HepG2 (cell line): ENCODE measurements at regions not wholly inside any gene's neighbourhood (a gene's known extent, or its start where the extent isn't known, plus 50 kb on each side); places are given as distances from the start of the nearest gene placed in this dataset.

ENCODE experiments used
- ATAC-seq: fragments of 200-7000 bp; cut with Tn5 transposase; 3 replicates; pipeline ENCODE4 v1.9.1; 2020; ENCODE audit warnings: mild to moderate bottlenecking, moderate library complexity
- BruUV-seq: library from RNA; stranded (reverse); fragments of 400-500 nt; replicated peaks from 2 replicates; lab custom pipeline; 2021; lab: Mats Ljungman, UMichigan
- CTCF ChIA-PET: fragments of 300-600 bp; formaldehyde crosslinking; extraction: SDS; loops from one replicate; lab custom pipeline; 2021; ENCODE audit warnings: low total read pairs, inconsistent platforms, low intra/inter-chr PET ratio; lab: Yijun Ruan, JAX
- POLR2A ChIA-PET: fragments of 350-600 bp; sonication (Branson Sonifier 250); formaldehyde crosslinking; loops from one replicate; lab custom pipeline; 2020; ENCODE audit warnings: antibody characterized with exemption, inconsistent platforms; lab: Yijun Ruan, JAX
- DNase-seq: peaks from one replicate; pipeline ENCODE4 v3.0.0-alpha.2; 2015; ENCODE audit warnings: low spot score
- FAIRE-seq: peaks from 3 replicates; lab custom pipeline; 2011; peaks lifted over from hg19 to GRCh38; lab: Jason Lieb, UNC
- H2AFZ ChIP-seq: one replicate; pipeline ENCODE4 v1.6.1; 2011; ENCODE audit warnings: low read length, inconsistent platforms
- H3K27ac ChIP-seq: fragments of 300-600 bp; 3 replicates; pipeline ENCODE4 v1.8.0; 2011; ENCODE audit warnings: mixed run types, mild to moderate bottlenecking, mixed read lengths, low read length, inconsistent platforms; ENCODE audit not compliant: insufficient read depth; ENCODE audit errors: extremely low read length
- H3K27me3 ChIP-seq, 2 experiments: fragments of 200-600 bp in 1 of 2; 2 replicates in 1 of 2; 3 replicates in 1 of 2; pipeline versions ENCODE4 v1.6.0 to v1.8.0; 2011; ENCODE audit warnings: low read length in 2 of 2, mild to moderate bottlenecking in 2 of 2, moderate library complexity in 2 of 2, inconsistent platforms in 1 of 2; ENCODE audit not compliant: insufficient read depth in 2 of 2, control insufficient read depth in 1 of 2
- H3K36me3 ChIP-seq, 2 experiments: fragments of 200-600 bp in 1 of 2; replicated peaks in 1 of 2; 2 replicates in 1 of 2; 3 replicates in 1 of 2; pipeline versions ENCODE4 v1.5.1 to v1.8.0; 2011; ENCODE audit warnings: low read length in 2 of 2, inconsistent platforms in 1 of 2; ENCODE audit not compliant: insufficient read depth in 2 of 2, control insufficient read depth in 1 of 2
- H3K4me1 ChIP-seq: 2 replicates; pipeline ENCODE4 v1.5.1; 2012; ENCODE audit warnings: low read length, inconsistent platforms; ENCODE audit not compliant: insufficient read depth
- H3K4me2 ChIP-seq: 2 replicates; pipeline ENCODE4 v1.6.0; 2011; ENCODE audit warnings: low read depth, low read length, inconsistent platforms
- H3K4me3 ChIP-seq, 3 experiments: fragments of 200-600 bp in 1 of 3; sonication (generic), shearing (Covaris generic) in 1 of 3; replicated peaks in 1 of 3; 2 replicates each; pipeline ENCODE4 v1.5.1; 2011 to 2016; ENCODE audit warnings: low read length in 3 of 3, inconsistent platforms in 2 of 3, low read depth in 2 of 3, mild to moderate bottlenecking in 2 of 3, control low read depth in 1 of 3, mixed read lengths in 1 of 3; ENCODE audit not compliant: insufficient read depth in 1 of 3
- H3K79me2 ChIP-seq: one replicate; pipeline ENCODE4 v1.6.1; 2011; ENCODE audit warnings: low read length, inconsistent platforms; ENCODE audit not compliant: insufficient read depth
- H3K9ac ChIP-seq: 2 replicates; pipeline ENCODE4 v1.6.0; 2011; ENCODE audit warnings: mild to moderate bottlenecking, low read depth, low read length, inconsistent platforms; ENCODE audit not compliant: insufficient read depth
- H3K9me3 ChIP-seq: 2 replicates; pipeline ENCODE4 v1.5.1; 2012; ENCODE audit warnings: mild to moderate bottlenecking, low read length
- H4K20me1 ChIP-seq: 2 replicates; pipeline ENCODE4 v1.6.0; 2011; ENCODE audit warnings: inconsistent platforms, mild to moderate bottlenecking, low read length, moderate library complexity; ENCODE audit not compliant: insufficient read depth
- CREBL2 ChIP-seq: sonication (generic); formaldehyde crosslinking; IDR thresholded peaks from 2 replicates; pipeline ENCODE4 v1.8.1; 2023; ENCODE audit warnings: missing genetic modification reagents, mild to moderate bottlenecking, borderline replicate concordance
- ESRRA ChIP-seq: sonication (generic); formaldehyde crosslinking; IDR thresholded peaks from 2 replicates; pipeline ENCODE4 v1.5.1; 2020; ENCODE audit warnings: mild to moderate bottlenecking, low read depth, missing genetic modification reagents
- HMG20A ChIP-seq: IDR thresholded peaks from 2 replicates; pipeline ENCODE4 v1.6.1; 2016; ENCODE audit warnings: borderline replicate concordance
- KDM1A ChIP-seq: IDR thresholded peaks from 2 replicates; pipeline ENCODE4 v1.6.1; 2016; ENCODE audit warnings: missing compliant biosample characterization
- MAFK ChIP-seq, 2 experiments: IDR thresholded peaks in 1 of 2; conservative IDR thresholded peaks in 1 of 2; 2 replicates each; pipeline ENCODE4 v1.6.1; 2011; ENCODE audit warnings: improper control_type of control experiment in 2 of 2, low read length in 2 of 2
- MXD3 ChIP-seq: IDR thresholded peaks from 2 replicates; pipeline ENCODE4 v1.6.1; 2016; ENCODE audit warnings: mild to moderate bottlenecking, missing biosample characterization, missing genetic modification reagents
- PREB ChIP-seq: sonication (generic); formaldehyde crosslinking; IDR thresholded peaks from 2 replicates; pipeline ENCODE4 v1.4.0; 2020; ENCODE audit warnings: missing genetic modification reagents
- RORA ChIP-seq: sonication (generic); formaldehyde crosslinking; IDR thresholded peaks from 2 replicates; pipeline ENCODE4 v1.5.0; 2020; ENCODE audit warnings: mild to moderate bottlenecking, missing genetic modification reagents, moderate library complexity
- THAP11 ChIP-seq: IDR thresholded peaks from 2 replicates; pipeline ENCODE4 v1.6.1; 2016; ENCODE audit warnings: missing biosample characterization, missing genetic modification reagents
- ZFP36L2 ChIP-seq: sonication (generic); formaldehyde crosslinking; IDR thresholded peaks from 2 replicates; pipeline ENCODE4 v1.4.0; 2020; ENCODE audit warnings: missing genetic modification reagents
- ZNF337 ChIP-seq: sonication (generic); formaldehyde crosslinking; IDR thresholded peaks from 2 replicates; pipeline ENCODE4 v1.5.1; 2020; ENCODE audit warnings: missing genetic modification reagents, low read depth, mild to moderate bottlenecking, borderline replicate concordance
- ZNF354B ChIP-seq: sonication (generic); formaldehyde crosslinking; IDR thresholded peaks from 2 replicates; pipeline ENCODE4 v1.8.0; 2022; ENCODE audit warnings: mild to moderate bottlenecking, missing genetic modification reagents
- ZNF709 ChIP-seq: sonication (generic); formaldehyde crosslinking; IDR thresholded peaks from 2 replicates; pipeline ENCODE4 v1.5.0; 2020; ENCODE audit warnings: mild to moderate bottlenecking, missing genetic modification reagents
- ZNF775 ChIP-seq: sonication (generic); formaldehyde crosslinking; IDR thresholded peaks from 2 replicates; pipeline ENCODE4 v1.4.0; 2020; ENCODE audit warnings: missing genetic modification reagents, mild to moderate bottlenecking, moderate library complexity, borderline replicate concordance
- ZNF788 ChIP-seq: sonication (generic); formaldehyde crosslinking; IDR thresholded peaks from 2 replicates; pipeline ENCODE4 v1.5.0; 2020; ENCODE audit warnings: mild to moderate bottlenecking, missing genetic modification reagents, borderline replicate concordance
- WGBS: methylation state at CpG from one replicate; pipeline ENCODE4 v1.1.6; 2017; ENCODE audit warnings: low lambda C conversion rate; 5-methylcytosine and 5-hydroxymethylcytosine counted together
- in situ Hi-C: cut with HindIII; loops from 2 replicates; pipeline ENCODE4 v1.10.0; 2017; ENCODE audit warnings: low pct_unique_long_range_greater_than_20kb; ENCODE audit not compliant: extremely low pct_ligation_motif_present
- intact Hi-C: fragments of 100-400 bp; cut with micrococcal nuclease; formaldehyde crosslinking; loops from one replicate; pipeline ENCODE4 v1.10.0; 2022; ENCODE audit not compliant: unreplicated experiment
- TF ChIP-seq, protein P1 (sequence below): sonication (generic); formaldehyde crosslinking; IDR thresholded peaks from 2 replicates; pipeline ENCODE4 v1.4.0; 2020; ENCODE audit warnings: mild to moderate bottlenecking, low read depth, missing genetic modification reagents
- TF ChIP-seq, protein P2 (sequence below): sonication (generic); formaldehyde crosslinking; IDR thresholded peaks from 2 replicates; pipeline ENCODE4 v1.5.1; 2020; ENCODE audit warnings: mild to moderate bottlenecking, missing genetic modification reagents, borderline replicate concordance

DNA sequence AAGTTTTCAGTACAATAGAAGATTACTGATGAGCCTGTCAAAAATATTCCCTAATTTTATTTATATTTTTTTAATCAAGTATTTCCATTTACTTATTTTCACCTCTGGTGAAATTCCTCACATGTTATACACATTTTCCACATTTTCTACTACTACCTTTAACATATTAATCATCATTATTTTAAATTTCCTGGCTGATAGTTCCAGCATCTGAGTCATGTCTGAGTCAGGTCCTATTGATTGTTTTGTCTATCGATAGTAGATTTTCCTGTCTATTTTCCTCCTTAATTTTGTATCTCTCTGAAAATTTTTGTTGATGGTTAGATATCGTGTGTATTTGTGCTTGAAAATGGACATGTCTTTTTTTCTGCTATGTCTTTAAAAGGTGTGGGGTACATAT lies 211.8 kb upstream of the DSEL start:
- POLR2A ChIA-PET = no interaction called here
- no peak for ATAC-seq
- Histone ChIP-seq H3K9ac (no peak overlapping the region), H3K4me3 (no peak overlapping the region), H3K9me3 (no peaks in the 10 kb centered on the region), H3K27ac (no peak overlapping the region), H3K4me1 (no peaks in the 10 kb centered on the region), H3K4me2 (no peak overlapping the region), H3K27me3 (no peaks in the 10 kb centered on the region), H2AFZ (no peak overlapping the region), H3K36me3 (no peaks in the 10 kb centered on the region), H4K20me1 (no peaks in the 10 kb centered on the region), H3K79me2 (no peaks in the 10 kb centered on the region)
- no TSS peak for BruUV-seq
- DNase-seq = no peak
- intact Hi-C loops (no loop called here), in situ Hi-C loops (no loop called here)
- FAIRE-seq = no peak
- CTCF ChIA-PET = no interaction called here
- 28% methylated on average over 2 of the region's 2 CpGs for whole genome bisulfite sequencing
- no peak for TF ChIP-seq CREBL2
- no peak for TF ChIP-seq ZNF337
- no peak for TF ChIP-seq ZNF709 (CRISPR knock-in tag)
- no peak for TF ChIP-seq ZFP36L2 (CRISPR knock-in tag)
- no peak for TF ChIP-seq ZNF354B (CRISPR knock-in tag)
- no peak for TF ChIP-seq ZNF775 (CRISPR knock-in tag)
- TF ChIP-seq MAFK (conservative IDR thresholded peaks at IDR 0.05 in 1 of 2, IDR thresholded peaks at IDR 0.05 in 1 of 2; ENCODE audit: low read length in 2 of 2) = no peak
- TF ChIP-seq RORA (CRISPR knock-in tag) = no peak
- TF ChIP-seq MXD3 (CRISPR knock-in tag) = no peak
- TF ChIP-seq HMG20A (CRISPR knock-in tag) = no peak
- TF ChIP-seq KDM1A (CRISPR knock-in tag) = no peak
- TF ChIP-seq, protein P1, sequence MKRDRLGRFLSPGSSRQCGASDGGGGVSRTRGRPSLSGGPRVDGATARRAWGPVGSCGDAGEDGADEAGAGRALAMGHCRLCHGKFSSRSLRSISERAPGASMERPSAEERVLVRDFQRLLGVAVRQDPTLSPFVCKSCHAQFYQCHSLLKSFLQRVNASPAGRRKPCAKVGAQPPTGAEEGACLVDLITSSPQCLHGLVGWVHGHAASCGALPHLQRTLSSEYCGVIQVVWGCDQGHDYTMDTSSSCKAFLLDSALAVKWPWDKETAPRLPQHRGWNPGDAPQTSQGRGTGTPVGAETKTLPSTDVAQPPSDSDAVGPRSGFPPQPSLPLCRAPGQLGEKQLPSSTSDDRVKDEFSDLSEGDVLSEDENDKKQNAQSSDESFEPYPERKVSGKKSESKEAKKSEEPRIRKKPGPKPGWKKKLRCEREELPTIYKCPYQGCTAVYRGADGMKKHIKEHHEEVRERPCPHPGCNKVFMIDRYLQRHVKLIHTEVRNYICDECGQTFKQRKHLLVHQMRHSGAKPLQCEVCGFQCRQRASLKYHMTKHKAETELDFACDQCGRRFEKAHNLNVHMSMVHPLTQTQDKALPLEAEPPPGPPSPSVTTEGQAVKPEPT = no peak
- TF ChIP-seq THAP11 (CRISPR knock-in tag) = no peak
- TF ChIP-seq, protein P2, sequence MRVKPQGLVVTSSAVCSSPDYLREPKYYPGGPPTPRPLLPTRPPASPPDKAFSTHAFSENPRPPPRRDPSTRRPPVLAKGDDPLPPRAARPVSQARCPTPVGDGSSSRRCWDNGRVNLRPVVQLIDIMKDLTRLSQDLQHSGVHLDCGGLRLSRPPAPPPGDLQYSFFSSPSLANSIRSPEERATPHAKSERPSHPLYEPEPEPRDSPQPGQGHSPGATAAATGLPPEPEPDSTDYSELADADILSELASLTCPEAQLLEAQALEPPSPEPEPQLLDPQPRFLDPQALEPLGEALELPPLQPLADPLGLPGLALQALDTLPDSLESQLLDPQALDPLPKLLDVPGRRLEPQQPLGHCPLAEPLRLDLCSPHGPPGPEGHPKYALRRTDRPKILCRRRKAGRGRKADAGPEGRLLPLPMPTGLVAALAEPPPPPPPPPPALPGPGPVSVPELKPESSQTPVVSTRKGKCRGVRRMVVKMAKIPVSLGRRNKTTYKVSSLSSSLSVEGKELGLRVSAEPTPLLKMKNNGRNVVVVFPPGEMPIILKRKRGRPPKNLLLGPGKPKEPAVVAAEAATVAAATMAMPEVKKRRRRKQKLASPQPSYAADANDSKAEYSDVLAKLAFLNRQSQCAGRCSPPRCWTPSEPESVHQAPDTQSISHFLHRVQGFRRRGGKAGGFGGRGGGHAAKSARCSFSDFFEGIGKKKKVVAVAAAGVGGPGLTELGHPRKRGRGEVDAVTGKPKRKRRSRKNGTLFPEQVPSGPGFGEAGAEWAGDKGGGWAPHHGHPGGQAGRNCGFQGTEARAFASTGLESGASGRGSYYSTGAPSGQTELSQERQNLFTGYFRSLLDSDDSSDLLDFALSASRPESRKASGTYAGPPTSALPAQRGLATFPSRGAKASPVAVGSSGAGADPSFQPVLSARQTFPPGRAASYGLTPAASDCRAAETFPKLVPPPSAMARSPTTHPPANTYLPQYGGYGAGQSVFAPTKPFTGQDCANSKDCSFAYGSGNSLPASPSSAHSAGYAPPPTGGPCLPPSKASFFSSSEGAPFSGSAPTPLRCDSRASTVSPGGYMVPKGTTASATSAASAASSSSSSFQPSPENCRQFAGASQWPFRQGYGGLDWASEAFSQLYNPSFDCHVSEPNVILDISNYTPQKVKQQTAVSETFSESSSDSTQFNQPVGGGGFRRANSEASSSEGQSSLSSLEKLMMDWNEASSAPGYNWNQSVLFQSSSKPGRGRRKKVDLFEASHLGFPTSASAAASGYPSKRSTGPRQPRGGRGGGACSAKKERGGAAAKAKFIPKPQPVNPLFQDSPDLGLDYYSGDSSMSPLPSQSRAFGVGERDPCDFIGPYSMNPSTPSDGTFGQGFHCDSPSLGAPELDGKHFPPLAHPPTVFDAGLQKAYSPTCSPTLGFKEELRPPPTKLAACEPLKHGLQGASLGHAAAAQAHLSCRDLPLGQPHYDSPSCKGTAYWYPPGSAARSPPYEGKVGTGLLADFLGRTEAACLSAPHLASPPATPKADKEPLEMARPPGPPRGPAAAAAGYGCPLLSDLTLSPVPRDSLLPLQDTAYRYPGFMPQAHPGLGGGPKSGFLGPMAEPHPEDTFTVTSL (CRISPR knock-in tag) = no peak
- TF ChIP-seq PREB (CRISPR knock-in tag) = no peak
- TF ChIP-seq ESRRA (CRISPR knock-in tag) = no peak
- no peak for TF ChIP-seq ZNF788 (CRISPR knock-in tag)
